ENCODE measurements at regions not wholly inside any gene's neighbourhood (a gene's known extent, or its start where the extent isn't known, plus 50 kb on each side); places are given as distances from the start of the nearest gene placed in this dataset.

DNA sequence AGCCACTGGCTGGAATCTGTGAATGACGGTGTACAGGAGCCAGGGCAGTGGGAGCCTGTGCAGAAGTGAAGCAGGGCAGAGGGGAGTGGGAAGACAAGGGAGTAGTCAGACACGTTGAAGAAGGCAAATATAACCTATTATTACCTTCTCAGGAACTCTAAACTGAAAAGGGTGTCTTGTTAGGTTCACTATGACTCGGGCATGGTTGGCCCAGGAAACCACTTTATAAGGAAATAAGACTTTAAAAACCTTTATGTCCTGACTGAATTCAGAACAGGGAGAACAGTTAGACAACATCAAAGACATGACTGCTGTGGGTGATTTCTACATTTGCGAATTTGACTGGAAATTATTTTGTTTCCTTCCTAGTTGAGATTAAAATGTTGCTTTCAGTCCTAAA lies 107.5 kb downstream of the ACER2 start:
- Histone ChIP-seq H3K9me3 (replicated peaks in 1 of 11) (no peaks in the 10 kb centered on the region), H4K20me1 (no peaks in the 10 kb centered on the region), H3K27ac (no peak overlapping the region), H3K4me1 (peaks cover 9 to 13% (median 12%) of the 10 kb centered on the region in 10 experiments), H3K27me3 (no peaks in the 10 kb centered on the region), H3K4me2 (no peak overlapping the region), H3K9ac (no peak overlapping the region), H3K4me3 (no peak overlapping the region), H3K36me3 (no peaks in the 10 kb centered on the region)
- no peak for TF ChIP-seq Cebpa-rat (IDR thresholded peaks at IDR 0.05)

DNA sequence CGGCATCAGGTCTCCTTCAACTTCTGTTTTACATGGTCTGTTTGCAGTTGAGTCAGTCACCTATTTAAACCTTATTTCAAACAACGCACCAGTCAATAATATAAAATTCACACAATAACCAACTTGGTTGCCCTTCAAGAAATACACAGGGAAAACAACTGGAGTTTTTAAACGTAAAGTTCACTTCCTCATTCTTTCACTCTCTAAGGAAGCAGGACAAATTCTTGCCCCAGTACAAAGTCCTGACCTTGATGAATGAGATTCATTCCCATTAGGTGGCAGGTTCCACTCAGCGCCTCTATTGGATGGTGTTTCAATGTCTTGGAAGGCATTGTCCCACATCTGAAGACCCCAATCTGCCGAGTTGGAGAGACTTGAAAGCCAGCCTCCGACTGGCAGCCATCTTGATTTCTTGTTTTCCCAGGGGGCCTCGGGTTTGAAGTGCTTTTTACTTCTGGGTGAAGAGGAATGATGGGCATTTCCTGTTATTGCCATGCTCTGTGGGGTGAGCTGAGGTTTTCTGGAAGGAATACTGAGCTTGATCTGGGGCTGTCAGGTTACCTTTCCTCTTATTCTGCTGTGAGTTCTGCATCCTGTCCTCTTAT lies 105.0 kb downstream of the ACER2 start:
- Histone ChIP-seq H3K4me2 (peak overlapping the region; percentile 21 to 72 (median 61); a peak in 21 of 22 replicates), H3K27me3 (no peaks in the 10 kb centered on the region), H3K36me3 (no peaks in the 10 kb centered on the region), H3K9ac (no peak overlapping the region), H3K4me1 (peaks cover 9 to 13% (median 12%) of the 10 kb centered on the region in 10 experiments), H3K9me3 (replicated peaks in 1 of 11) (no peaks in the 10 kb centered on the region), H3K4me3 (peak overlapping the region in 6 of 10 experiments; percentile 1 to 44 (median 26); a peak in 4 of 20 replicates), H3K27ac (peak overlapping the region in 1 of 11 experiments; percentile 32; a peak in 1 of 22 replicates), H4K20me1 (no peaks in the 10 kb centered on the region)
- TF ChIP-seq Cebpa-rat (IDR thresholded peaks at IDR 0.05): no peak

DNA sequence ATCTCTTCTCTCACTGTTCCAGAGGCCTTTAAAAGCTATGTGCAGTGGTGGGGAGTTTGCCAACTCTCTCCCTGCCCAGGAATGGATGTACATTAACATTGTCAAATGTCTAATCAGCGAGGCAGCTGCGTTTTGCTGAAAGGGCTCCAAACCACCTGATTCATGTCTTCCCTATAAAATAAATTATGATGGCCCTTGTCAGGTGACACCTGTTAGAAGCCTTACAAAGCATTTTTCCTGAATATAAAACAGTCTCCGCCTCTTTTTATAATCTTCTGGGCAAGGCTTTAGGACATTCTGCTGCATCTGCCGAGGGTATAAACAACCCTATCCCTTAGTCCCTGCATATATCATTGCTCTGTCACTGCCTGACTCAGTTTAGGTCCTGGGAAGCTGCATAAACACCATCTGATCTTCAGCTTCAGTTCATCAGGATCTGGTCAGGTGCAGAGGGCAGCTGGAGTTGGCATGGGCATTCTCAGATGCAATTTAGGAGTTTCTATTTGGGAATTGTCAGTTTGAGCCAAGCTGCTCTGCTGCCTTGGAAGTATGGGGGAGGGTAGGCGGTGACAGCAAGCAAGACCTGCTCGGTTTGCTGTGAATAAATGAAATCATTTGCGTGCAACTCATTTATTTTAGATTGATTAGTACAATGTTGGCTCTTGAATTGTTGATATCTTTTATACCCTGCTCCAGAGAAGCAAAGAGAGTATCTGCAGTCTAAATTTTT lies 103.5 kb downstream of the ACER2 start:
- no peak overlapping the region for H3K4me3 ChIP-seq
- H3K9ac ChIP-seq: no peak overlapping the region
- no peak overlapping the region for H3K27ac ChIP-seq
- no peak overlapping the region for H3K4me2 ChIP-seq
- H3K27me3 ChIP-seq: no peaks in the 10 kb centered on the region
- peaks cover 9 to 22% (median 19%) of the 10 kb centered on the region in 10 experiments for H3K4me1 ChIP-seq
- no peaks in the 10 kb centered on the region for H4K20me1 ChIP-seq
- no peaks in the 10 kb centered on the region for H3K9me3 ChIP-seq (replicated peaks in 1 of 11)
- no peaks in the 10 kb centered on the region for H3K36me3 ChIP-seq
- no peak for TF ChIP-seq Cebpa-rat (IDR thresholded peaks at IDR 0.05)

DNA sequence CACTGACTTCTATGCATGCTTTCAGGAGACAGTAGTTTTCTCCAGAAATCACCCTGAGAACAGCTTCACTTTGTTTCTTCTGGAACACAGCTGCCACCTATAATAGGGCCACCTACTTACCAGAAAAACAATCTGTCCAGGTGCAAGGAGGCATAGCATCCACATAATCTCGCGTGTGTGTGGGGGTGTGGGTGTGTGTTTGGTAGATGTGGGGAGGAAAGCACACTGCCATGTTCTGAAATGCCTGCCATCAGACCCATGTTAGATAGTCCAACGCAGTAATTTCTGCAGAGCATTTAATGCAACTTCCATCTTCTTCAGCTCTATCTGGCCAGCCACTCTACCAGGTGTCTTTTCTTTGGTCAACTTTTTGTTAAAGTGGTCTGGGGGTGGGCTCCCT lies 102.9 kb downstream of the ACER2 start:
- no peak overlapping the region for H3K4me3 ChIP-seq
- no peak for TF ChIP-seq Cebpa-rat (IDR thresholded peaks at IDR 0.05)
- no peaks in the 10 kb centered on the region for H3K27me3 ChIP-seq
- no peaks in the 10 kb centered on the region for H4K20me1 ChIP-seq
- no peak overlapping the region for H3K4me2 ChIP-seq
- H3K36me3 ChIP-seq: no peaks in the 10 kb centered on the region
- H3K9me3 ChIP-seq (replicated peaks in 1 of 11): no peaks in the 10 kb centered on the region
- H3K4me1 ChIP-seq: peaks cover 9 to 22% (median 19%) of the 10 kb centered on the region in 10 experiments
- no peak overlapping the region for H3K27ac ChIP-seq
- H3K9ac ChIP-seq: no peak overlapping the region

DNA sequence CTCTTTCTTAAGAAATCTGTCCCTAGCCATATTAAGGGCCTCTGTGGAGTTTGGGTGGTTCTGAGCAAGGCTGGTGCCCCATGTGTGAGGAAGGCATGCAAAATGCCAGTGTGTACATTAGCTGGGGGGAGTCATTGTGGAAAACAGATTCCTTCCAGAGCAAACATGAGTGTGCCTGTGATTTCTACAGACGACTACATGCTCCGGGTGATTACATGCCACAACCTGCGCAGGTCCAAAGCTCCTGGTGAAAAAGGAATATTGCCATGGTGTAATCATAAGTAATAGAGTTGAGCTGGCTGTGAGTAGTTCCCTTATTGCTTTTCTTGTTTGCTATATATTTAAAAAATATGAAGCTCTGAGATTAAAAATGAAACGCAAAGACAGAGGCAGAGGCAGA lies 102.1 kb downstream of the ACER2 start:
- no peak for TF ChIP-seq Cebpa-rat (IDR thresholded peaks at IDR 0.05)
- no peak overlapping the region for H3K27ac ChIP-seq
- H4K20me1 ChIP-seq: no peaks in the 10 kb centered on the region
- H3K4me2 ChIP-seq: no peak overlapping the region
- no peak overlapping the region for H3K9ac ChIP-seq
- peaks cover 9 to 22% (median 19%) of the 10 kb centered on the region in 10 experiments for H3K4me1 ChIP-seq
- H3K27me3 ChIP-seq: no peaks in the 10 kb centered on the region
- H3K36me3 ChIP-seq: no peaks in the 10 kb centered on the region
- no peak overlapping the region for H3K4me3 ChIP-seq
- H3K9me3 ChIP-seq (replicated peaks in 1 of 11): no peaks in the 10 kb centered on the region

All from BLaER1 treated with 17β-estradiol and CSF1 and Interleukin-3, amounts not matched to agents 10 nM and 100 nM (cell line).